ENCODE measurements at regions not wholly inside any gene's neighbourhood (a gene's known extent, or its start where the extent isn't known, plus 50 kb on each side); places are given as distances from the start of the nearest gene placed in this dataset.

- TF ChIP-seq CTCF (IDR thresholded peaks at IDR 0.05) (no peak), POLR2A (IDR thresholded peaks at IDR 0.05) (no peak)
These were observed 124.1 kb downstream of the C9orf152 start for GRCh38 chr9:110083866-110084265.
